ENCODE measurements at regions not wholly inside any gene's neighbourhood (a gene's known extent, or its start where the extent isn't known, plus 50 kb on each side); places are given as distances from the start of the nearest gene placed in this dataset.

DNA sequence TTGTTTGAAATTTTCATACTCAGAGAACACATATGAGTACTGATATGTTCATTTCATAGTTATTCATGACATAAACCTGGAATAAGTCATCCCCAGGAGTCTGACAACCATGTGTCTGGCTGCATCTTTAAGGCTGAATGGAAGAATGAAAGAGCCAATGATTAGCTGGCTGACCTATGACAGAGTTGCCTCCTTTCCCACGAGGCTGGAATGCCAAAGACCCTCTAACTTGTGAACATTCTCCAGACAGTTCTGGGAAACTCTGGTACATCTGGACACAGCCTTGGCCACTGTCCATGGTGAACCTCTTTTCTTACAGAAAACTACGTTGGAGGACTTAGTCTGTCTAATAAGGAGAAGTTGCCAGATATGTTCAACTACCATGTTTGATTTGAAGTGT is 380.8 kb upstream of the MKI67 start:
- Histone ChIP-seq H3K27me3 (no peaks in the 10 kb centered on the region), H3K4me3 (no peak overlapping the region), H3K9me3 (no peaks in the 10 kb centered on the region), H3K27ac (no peak overlapping the region), H3K36me3 (no peaks in the 10 kb centered on the region), H3K4me1 (no peaks in the 10 kb centered on the region)
- intact Hi-C loops (cut with DNase I; ENCODE audit: low total_unique reads): no loop called here
- DNase-seq: no peak
- TF ChIP-seq POLR2A (IDR thresholded peaks at IDR 0.05): no peak
- TF ChIP-seq, protein P1, sequence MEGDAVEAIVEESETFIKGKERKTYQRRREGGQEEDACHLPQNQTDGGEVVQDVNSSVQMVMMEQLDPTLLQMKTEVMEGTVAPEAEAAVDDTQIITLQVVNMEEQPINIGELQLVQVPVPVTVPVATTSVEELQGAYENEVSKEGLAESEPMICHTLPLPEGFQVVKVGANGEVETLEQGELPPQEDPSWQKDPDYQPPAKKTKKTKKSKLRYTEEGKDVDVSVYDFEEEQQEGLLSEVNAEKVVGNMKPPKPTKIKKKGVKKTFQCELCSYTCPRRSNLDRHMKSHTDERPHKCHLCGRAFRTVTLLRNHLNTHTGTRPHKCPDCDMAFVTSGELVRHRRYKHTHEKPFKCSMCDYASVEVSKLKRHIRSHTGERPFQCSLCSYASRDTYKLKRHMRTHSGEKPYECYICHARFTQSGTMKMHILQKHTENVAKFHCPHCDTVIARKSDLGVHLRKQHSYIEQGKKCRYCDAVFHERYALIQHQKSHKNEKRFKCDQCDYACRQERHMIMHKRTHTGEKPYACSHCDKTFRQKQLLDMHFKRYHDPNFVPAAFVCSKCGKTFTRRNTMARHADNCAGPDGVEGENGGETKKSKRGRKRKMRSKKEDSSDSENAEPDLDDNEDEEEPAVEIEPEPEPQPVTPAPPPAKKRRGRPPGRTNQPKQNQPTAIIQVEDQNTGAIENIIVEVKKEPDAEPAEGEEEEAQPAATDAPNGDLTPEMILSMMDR (IDR thresholded peaks at IDR 0.05): no peak

DNA sequence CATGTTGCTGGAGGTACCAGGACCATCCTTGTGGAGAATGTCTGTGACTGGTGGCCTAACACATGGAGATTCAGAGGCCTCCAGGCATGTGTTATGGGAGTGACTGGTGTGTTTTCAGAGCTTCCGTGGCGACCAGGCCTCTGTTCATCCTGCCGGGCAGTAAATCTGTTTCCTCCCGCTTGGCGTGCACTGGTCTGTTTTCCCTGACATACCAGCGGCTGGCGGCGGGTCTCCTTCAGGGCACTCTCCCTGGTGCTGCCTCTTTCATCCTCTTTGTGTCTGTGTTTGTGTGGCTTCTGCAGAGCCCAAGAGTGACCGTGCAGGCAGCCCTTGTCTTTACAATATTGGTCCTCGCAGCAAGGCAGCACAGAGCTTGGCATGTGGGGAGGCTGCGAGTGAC is 385.1 kb upstream of the MKI67 start:
- TF ChIP-seq POLR2A (IDR thresholded peaks at IDR 0.05): no peak
- TF ChIP-seq, protein P1 (IDR thresholded peaks at IDR 0.05): no peak
- Histone ChIP-seq H3K36me3 (no peaks in the 10 kb centered on the region), H3K27ac (no peak overlapping the region), H3K4me3 (no peak overlapping the region), H3K9me3 (no peaks in the 10 kb centered on the region), H3K4me1 (no peaks in the 10 kb centered on the region), H3K27me3 (no peaks in the 10 kb centered on the region)
- intact Hi-C loops (cut with DNase I; ENCODE audit: low total_unique reads): no loop called here
- no peak for DNase-seq

DNA sequence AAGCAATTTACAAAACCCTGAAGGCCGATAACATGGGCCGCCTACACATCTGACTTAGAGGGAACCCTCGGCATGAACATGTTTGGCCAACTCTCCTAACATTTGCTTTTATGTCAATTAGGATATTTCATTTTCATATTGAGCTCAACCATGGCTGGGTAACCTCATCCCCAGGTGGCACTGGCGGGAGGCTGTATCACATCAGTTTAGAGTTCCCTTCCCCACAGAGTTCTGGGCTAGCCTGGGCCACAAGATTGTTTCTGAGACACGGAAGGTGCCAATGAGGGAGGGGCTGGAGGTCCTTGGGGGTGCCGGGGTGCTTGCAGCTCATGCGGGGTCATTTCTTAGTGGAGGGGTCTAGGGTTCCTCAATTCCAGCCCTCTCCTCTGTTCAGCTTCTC is 386.5 kb upstream of the MKI67 start:
- Histone ChIP-seq H3K4me1 (no peaks in the 10 kb centered on the region), H3K27me3 (no peaks in the 10 kb centered on the region), H3K4me3 (no peak overlapping the region), H3K27ac (no peak overlapping the region), H3K36me3 (no peaks in the 10 kb centered on the region), H3K9me3 (no peaks in the 10 kb centered on the region)
- TF ChIP-seq POLR2A (IDR thresholded peaks at IDR 0.05): no peak
- TF ChIP-seq, protein P1 (IDR thresholded peaks at IDR 0.05): no peak
- no peak for DNase-seq
- intact Hi-C loops (cut with DNase I; ENCODE audit: low total_unique reads): no loop called here

DNA sequence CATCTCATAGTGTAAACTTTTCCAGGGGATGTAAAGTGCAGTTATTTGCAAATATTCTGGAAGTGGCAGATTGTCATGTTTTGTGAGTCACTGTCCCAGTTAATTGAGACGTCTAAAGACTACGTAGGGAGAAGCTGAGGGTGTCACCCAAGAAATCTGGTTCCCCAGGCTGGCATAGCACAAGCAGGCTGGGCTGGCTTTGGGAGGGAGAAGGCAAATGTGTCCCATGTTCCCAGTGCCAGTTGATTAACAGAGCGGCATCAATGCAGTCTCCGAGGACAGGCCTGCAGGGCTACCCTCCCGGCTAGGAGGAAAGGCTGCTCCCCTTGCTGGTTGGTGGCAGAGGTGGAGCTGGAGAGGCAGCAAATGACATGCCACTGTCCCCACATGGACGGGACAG is 388.3 kb upstream of the MKI67 start:
- intact Hi-C loops (cut with DNase I; ENCODE audit: low total_unique reads): no loop called here
- Histone ChIP-seq H3K27ac (no peak overlapping the region), H3K36me3 (no peaks in the 10 kb centered on the region), H3K4me3 (no peak overlapping the region), H3K27me3 (no peaks in the 10 kb centered on the region), H3K4me1 (no peaks in the 10 kb centered on the region), H3K9me3 (no peaks in the 10 kb centered on the region)
- no peak for DNase-seq
- TF ChIP-seq, protein P1 (IDR thresholded peaks at IDR 0.05): no peak
- TF ChIP-seq POLR2A (IDR thresholded peaks at IDR 0.05): no peak

DNA sequence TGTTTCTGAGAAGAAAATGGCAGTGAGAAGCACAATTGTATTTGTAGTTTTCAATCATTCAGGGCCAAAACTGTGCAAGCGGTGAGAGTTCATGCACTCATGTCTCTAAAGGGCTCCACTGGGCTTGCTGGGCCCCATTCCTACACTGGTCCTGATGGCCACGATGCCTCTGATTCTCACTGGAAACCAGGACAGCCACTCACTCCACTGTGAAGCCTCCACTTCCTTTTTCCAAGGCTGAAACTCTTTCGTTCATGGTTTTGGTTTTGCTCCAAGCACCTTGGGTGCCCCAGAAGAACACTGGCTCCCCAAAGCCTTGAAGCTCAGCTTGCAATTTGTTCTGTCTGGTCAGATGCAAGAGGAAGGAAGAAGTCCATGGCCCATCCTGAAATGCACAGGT is 390.0 kb upstream of the MKI67 start:
- Histone ChIP-seq H3K4me3 (no peak overlapping the region), H3K9me3 (no peaks in the 10 kb centered on the region), H3K27me3 (no peaks in the 10 kb centered on the region), H3K27ac (no peak overlapping the region), H3K4me1 (no peaks in the 10 kb centered on the region), H3K36me3 (no peaks in the 10 kb centered on the region)
- DNase-seq: no peak
- TF ChIP-seq, protein P1 (IDR thresholded peaks at IDR 0.05): no peak
- no peak for TF ChIP-seq POLR2A (IDR thresholded peaks at IDR 0.05)
- intact Hi-C loops (cut with DNase I; ENCODE audit: low total_unique reads): no loop called here

Data from uterus (tissue), 3 donors.